ENCODE measurements at regions not wholly inside any gene's neighbourhood (a gene's known extent, or its start where the extent isn't known, plus 50 kb on each side); places are given as distances from the start of the nearest gene placed in this dataset.
"Not testable (repeated sequence)": the region's sequence is repeated elsewhere in the genome, so short reads cannot be mapped to it uniquely, and the experiment has no call there.

DNA sequence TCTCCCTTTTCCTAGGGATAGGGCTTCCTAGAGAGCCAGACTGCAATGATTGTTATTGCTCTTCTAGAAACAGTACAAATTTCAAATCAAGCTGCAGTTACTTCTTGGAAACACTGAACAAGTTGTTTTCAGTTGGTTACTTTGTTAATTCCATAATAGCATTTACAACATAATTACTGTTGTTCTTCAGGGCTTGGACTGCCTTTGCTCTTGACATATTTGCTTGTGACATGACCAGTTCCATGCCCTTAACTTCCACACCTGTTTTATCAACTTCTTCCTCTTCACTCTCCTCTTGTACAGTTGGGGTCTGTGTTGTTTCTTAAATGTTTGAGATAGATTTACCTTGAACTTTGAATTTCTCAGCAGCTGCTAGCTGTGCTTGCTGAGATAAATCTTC is 104.4 kb downstream of the SEC23IP start:
- no peak for DNase-seq

DNA sequence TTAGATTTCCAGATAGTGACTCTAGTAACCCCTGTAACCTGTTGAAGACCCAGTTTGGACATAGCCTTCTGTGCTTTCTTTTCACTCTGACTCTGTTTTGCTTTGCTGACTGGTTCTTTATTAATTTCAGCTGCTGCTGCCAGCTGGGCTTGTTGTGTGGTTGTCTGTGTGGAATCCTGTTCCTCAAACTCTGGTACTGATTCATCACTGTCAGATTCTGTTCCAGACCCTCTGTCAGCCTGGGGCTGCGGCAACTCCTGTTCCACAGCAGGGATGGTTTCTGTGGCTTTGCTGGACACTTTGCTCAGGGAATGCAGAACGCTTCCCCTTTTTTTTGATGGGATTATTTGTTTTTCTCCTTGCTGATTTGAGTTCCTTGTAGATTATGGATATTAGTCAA is 104.9 kb downstream of the SEC23IP start:
- no peak for DNase-seq

DNA sequence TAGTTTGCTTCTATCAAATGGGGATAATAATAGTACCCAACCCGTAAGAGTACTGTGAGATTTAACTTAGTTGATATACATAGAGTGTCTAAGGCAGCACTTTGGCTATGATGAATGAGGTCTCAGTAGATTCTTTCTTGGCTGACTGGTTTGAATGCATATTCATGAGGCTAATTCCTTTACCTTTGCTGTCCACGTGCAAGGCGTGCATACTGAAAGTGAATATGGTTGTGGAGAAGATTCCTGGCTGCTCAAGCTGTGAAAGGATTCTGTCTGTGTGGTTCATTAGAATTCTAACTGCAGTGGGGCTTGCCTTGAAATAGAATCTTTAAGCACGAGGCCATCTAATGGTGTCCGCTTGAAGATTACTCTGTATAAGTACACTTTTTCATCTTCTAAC is 110.3 kb downstream of the SEC23IP start:
- no peak for DNase-seq

DNA sequence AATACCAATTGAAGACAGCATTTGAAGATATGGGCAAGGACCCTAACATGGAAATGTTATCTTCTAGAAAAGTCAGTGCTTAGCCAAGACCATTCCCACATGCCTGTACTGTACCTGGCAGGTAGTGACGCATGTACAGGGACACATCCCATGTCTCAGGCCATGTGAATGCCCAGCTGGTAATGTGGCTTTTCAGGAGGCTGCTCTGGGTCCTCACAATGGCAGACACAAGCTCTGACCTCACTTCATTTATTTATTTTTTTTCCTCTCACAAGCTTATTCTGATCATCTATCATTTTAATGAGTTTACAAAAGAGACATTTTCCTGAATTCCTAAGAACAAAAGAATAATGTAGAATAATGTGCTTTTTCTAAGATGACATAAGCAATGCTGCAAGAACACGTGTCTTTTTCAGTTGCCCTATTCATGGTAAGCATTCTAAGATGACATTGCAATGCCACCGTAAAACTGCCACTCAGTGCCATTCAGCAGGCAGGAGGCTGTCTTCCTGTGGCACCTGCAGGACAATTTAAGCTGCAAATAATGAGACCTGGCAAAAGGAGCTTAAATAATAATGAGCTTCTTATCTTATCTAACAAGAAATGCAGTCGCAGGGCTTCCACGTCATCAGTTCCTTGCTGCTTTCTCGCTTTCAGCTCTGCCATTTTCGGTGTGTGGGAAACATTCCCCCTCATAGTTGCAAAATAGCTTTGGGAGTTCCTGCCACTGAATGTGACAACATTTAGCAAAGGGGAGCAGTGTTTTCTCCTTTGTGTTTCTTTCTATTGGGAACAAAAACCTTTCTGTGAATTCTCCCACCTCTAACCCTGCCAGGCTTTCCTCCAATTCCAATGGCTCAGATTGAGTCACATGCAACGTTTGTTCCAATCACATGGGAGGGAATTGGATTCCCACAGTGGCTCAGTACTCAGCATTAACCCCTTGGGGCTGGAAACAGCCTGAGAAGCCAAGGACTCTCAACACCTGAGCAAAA is 113.0 kb downstream of the SEC23IP start:
- no peak for DNase-seq

DNA sequence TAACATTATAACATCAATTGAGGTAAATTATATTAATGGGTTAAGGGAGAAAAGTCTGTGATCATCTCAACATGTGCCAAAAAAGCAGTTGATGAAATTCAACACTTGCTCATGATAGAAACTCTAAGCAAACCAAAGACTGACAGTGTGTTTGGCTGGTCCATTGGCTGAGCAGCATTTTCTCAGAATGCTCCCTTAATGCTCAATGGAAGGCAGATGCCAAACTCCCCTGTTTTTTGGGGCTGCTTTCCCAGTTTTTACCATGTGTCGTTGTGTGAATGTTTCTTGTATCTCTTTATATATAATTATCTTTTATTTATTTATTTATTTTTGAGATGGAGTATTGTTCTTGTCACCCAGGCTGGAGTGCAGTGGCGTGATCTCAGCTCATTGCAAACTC is 114.7 kb downstream of the SEC23IP start:
- DNase-seq: no peak

DNA sequence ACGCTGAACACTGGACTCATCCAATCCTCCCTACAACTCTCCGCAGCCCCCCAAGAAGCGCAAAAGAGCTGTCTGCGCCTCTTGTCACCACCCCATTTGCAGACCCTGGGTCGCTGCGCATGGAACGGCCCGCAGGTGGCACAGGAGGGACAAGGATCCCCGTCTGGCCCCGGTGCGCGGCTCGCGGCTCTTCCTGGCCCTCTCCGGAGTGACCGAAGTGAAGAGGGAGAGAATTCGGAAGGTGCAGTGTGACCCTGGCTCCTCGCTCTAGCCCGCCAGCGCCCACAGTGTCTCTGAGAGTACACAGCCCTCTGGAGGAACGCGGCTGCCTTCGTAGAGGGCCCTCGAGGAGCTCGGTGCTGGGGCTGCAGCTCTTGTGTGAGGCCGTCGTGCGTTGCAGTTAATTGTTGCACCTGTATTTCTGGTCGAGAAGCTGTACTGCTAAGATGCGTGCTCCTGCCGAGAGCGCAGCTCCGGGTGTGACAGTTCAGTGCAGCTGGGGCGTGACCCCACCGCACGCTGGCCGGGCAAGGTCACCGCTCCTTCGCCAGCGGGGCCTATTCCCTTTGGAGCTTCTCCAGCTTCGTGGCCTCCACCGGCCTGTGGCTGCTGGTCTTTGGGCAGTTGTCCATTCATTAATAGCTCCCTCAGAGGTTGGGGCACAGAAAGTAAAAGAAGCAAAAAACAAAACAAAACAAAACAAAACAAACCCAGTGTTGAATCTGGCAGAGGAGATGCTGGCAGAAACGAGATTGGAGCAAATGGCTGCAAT is 119.0 kb downstream of the SEC23IP start:
- DNase-seq: no peak

DNA sequence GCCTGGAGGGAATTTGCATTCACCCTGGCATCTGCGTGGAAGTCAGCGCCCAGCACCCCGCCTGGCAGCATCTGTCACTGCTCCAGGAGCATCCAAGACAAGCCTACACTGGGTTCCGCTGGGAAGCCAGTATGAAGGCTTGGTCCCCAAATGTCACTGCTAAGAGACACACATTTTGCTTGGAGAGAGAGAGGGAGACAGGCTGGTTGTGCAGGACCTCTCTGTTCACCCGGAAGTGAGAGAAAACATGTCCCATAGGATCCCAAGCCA is 119.5 kb downstream of the SEC23IP start:
- DNase-seq: no peak

DNA sequence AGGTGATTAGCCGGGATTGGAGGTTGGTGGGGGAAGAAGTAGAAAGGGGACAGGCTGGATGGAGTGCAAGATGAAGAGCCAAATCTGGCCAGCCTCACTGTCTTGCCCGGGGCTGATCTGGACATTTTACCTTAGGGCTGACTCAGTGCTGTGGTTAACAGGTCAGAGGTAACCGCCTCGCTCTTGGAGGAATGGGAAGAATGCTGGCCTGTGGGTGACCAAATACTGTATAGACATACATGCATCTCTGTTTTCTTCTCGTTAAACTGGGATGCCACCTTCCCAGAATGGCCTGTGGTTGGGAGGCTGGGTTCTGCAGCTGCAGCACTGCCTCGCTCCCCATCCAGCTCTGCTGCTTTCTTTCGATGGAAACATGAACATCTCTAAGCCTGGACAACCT is 120.0 kb downstream of the SEC23IP start:
- DNase-seq: no peak

DNA sequence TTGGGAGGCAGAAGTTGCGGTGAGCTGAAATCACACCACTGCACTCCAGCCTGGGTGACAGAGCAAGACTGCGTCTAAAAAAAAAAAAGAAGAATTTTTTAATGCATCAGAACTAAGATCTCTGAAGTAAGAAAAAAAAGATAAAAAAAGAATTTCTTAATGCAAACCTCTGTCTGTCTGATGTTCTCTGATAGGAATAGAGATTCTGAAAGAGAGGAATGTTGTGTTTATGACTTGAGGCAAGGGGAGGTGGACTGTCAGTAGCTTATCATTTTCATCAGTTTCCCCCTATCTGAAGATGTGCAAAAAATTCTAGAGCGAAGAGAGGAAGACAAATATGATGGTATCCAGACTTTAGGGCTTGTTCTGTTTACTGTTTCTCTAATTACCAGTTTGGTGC is 121.5 kb downstream of the SEC23IP start:
- no peak for DNase-seq

DNA sequence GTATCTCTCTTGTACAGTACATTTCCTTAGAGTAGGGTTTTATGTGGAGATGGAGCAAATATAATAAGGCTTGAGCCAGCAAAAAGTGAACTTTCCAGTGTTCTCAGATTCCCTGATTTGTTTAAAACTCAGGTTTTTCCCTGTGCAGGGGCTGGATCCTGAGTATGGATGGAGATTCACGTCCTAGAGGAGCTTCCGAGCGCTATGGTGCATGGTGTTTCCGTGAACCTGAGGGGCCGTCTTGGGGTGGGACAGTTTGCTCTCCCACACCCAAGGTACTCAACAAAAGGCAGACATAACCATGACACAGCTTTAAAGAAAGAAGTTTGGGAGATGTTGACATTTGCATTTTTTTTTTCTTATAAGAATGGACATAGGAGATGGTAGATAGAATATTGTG is 122.5 kb downstream of the SEC23IP start:
- no peak for DNase-seq

DNA sequence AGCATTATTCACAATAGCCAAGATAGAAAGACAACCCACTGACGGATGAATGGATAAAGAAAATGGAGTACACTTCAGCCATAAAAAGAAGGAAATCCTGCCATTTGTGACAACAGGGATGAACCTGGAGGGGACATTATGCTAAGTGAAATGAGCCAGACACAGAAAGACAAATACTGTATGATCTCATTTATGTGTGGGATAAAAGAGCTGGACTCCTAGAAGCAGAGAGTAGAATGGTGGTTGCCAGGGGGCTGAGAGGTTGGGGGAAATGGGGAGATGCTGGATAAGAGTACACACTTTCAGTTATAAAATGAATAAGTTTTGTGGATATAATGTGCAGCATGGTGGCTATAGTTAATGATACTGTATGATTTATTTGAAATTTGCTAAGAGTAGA is 124.4 kb downstream of the SEC23IP start:
- no peak for DNase-seq

DNA sequence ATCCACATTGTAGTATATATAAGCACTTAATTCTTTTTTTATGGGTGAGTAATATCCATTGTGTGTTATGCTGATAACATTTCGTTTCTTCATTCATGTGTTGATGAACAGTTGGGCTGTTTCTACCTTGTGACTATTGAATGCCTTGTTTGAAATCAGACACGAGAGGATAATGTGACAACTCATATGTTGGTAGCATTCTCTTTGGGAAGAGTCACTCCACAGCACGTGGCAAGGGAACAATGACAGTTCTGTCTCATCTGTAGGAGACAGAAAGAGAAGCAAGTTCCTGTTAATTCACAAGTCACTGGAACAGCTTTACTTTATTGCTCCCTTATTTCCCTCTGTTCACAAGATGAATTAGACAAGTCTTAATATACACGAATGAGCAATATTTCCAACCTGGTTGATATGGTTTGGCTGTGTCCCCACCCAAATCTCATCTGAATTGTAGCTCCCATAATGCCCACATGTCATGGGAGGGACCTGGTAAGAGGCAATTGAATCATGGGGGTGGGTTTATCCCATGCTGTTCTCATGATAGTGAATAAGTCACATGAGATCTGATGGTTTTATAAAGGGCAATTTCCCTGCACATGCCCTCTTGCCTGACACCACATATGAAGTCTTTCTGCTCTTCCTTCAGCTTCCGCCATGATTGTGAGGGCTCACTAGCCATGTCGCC is 125.3 kb downstream of the SEC23IP start:
- DNase-seq: no peak

DNA sequence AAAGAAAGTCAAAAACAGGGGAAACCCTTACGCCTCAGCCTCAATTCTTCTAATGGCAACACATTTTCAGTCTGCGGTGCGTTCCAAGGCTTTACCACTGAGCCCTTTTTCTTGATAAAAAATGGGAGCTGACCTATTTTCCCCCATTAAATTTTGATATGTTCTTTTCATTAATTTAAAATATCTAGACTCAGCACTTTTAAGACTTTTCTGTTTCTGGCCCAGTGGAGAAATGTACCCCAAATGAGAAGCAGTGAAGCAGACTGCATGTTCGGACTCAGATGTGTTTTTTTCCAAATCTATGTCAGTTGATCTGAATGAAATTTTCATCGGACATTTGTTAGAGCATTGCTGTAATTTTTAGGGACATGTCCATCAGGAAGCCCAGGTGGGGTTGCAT is 126.2 kb downstream of the SEC23IP start:
- DNase-seq: no peak

DNA sequence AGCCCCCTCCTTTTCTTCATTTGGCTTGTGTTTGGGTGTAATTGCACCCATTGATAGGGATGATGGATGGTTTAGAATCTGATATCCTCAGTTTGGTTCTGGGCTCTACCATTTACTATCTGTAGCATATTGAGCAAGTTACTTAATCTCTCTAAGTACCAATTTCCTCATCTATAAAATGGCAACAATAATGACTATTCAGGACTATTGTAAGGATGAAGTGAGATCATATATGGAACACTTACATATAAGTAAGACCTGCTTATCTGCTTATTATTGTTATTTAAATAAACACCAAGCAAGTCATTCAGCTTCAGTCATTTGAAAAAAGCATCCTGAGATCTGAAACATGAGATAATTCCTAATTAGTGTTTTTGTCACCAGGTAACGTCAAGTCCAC is 127.0 kb downstream of the SEC23IP start:
- DNase-seq: no peak

DNA sequence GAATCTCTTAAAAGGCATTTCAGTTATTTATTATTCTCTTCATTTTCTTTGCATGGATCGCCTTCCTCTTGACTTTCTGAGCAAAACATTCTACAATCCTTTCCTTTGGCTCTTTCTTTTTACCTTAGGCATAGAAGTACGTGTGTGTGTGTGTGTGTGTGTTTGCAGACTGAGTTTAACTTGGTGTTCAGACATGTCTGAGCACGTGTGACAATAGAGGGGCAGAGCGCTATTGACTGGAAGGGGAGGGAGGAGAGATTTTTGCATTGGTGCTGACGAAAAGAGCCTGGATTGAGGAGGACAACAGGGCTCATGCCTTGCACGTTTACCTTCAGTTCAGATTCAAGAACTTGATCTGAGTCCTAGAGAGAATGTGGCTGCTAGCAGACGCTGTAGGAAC is 129.8 kb downstream of the SEC23IP start:
- no peak for DNase-seq

DNA sequence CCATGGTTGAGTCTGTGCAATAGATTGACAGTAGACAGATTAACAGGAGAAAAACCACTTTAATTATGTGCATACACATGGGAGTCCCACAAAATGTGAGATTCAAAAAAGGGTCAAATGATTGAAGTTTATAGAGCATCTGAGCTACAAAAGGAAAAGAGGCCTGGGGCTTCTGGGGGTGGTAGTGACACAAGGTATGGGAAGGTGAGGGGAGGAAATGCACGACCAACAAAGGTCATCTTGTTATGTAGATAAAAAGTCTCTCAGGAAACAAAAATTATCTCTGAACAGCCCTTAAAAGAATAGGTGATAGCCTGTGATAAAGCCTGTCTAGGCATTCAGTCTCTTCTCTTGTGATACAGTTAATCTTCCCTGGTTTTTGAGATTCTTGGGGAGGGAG is 141.7 kb downstream of the SEC23IP start:
- no peak for DNase-seq

DNA sequence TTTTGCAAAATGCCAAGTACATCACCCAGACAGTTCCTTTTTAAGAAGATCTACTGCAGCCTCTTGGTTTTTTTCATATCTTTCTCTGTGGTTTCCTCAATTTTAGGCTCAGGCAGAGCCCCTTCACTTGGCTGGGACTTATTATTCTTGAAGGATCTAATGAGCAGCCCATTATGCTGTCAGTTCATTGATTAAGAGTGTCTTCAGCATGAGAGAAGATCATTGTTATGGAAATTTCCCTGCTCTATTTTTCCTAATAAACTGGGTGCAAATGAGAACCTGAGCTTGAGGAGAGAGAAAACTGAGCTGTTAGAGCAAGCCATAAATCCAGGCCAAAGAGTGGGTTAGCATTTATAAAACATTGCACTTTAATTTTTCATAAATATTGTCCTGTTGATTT is 146.5 kb downstream of the SEC23IP start:
- DNase-seq: no peak

DNA sequence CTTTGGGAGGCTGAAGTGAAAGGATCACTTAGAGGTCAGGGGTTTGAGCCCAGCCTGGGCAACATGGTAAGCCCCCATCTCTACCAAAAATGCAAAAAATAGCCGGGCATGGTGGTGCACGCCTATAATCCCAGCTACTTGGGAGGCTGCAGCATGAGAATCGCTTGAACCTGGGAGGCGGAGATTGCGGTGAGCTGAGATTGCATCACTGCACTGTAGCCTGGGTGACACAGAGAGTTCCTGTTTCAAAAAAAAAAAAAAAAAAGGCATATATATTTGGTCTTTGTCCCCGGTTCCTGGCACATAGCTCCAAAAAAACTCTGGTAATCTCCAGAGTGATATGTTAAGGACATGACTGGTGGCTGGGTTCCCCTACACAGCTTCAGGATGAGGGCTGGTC is 147.3 kb downstream of the SEC23IP start:
- no peak for DNase-seq

DNA sequence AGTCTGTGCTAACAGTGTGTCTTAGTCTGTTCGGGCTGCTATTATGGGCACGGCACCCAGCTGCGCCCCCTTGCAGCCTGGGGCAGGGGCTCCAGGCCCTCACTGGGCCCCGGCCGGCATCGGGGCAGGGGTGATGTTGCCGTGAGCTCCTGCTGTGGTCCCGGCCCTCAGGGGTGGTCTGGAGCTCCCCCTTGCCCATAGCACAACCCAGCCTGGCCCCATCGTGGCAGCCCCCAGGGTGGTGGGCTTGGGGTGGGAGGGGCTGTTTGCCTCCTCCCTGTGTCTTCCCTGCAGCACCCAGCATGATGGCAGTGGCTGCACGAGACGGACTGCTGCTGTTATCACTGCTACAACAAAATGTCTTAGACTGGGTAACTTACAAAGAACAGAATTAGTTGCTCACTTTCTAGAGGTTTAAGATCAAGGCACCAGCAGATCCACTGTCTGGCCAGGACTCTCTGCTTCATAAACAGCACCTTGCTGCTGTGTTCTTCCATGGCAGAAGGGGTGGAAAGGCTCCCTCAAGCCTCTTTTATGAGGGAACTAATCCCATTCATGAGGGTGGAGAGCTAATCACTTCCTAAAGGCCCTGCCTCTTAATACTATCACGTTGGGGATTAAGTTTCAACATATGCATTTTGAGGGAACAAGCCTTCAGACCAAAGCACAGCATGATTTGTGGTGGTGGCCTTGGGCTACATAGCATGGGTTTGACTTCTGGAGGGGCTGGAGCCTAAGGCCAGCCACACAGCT is 149.5 kb downstream of the SEC23IP start:
- no peak for DNase-seq

DNA sequence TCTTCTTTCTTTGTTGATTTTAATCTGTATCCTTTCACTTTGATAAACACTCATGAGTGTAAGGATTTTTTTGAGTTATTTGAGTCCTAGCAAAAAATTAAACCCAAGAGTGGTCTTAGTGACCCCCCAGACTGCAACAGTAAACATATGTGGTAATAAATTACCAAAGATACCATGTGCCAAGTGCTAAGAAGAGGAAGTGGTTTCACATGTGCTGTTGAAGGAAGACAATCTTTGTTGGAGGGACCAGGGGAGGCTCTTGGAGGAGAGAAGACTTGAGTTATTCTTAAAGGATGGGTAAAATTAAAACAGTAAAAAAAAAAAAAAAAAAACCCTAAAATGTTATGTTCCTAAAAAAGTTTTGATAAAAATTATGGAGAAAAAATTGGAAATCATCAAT is 150.2 kb downstream of the SEC23IP start:
- no peak for DNase-seq

DNA sequence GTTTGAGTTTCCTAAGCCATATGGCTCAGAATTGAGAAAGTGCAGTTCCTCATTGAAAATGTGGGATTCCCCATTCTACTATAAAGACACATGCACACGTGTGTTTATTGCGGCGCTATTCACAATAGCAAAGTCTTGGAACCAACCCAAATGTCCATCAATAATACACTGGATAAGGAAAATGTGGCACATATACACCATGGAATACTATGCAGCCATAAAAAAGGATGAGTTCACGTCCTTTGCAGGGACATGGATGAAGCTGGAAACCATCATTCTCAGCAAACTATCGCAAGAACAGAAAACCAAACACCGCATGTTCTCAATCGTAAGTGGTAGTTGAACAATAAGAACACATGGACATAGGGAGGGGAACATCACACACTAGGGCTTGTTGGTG is 154.8 kb downstream of the SEC23IP start:
- DNase-seq: not testable (repeated sequence)

DNA sequence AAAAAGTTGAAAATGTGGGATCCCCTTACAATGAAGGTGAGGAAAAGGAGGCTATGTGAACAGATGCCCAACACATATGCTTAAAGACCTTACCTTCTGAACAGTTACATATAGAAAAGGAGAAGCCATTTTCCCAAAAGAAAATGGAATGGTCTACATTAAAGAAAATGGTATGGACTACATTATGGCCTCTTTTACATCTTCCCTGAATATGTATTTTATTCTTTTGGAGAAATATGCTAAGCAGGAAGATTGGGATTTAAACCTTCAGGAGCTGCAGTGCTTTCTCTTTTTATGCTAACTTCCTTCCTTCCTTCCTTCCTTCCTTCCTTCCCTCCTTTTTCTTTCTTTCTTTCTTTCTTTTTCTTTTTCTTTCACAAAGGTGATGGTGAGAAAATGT is 155.4 kb downstream of the SEC23IP start:
- DNase-seq: no peak

DNA sequence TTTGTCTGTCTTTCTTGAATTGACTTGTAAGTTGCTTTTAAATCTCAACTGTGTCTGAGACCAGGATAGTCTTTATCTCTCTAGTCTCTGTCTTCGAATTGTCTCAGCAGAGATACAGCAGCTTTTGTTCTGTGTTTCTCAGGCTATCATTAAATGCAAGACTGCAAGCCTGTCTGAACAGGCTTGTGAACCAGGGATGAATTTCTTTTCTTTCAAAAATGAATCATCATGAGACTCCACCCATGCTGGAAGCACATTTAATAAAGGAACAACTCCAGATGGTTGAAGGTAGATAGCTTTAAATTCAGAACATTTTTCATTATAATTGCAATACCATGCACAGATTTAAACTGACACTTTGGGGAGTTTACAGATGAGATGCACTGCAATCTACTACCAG is 155.9 kb downstream of the SEC23IP start:
- DNase-seq: no peak

Measured in activated CD4-positive, alpha-beta T cell treated with anti-CD3 and anti-CD28 coated beads for 48 hours (primary cell).